RWPE1 (cell line): ENCODE measurements at regions not wholly inside any gene's neighbourhood (a gene's known extent, or its start where the extent isn't known, plus 50 kb on each side); places are given as distances from the start of the nearest gene placed in this dataset.

Experiments
- CTCF ChIA-PET: fragments of 350-600 bp; sonication (Branson Sonifier 250); formaldehyde crosslinking; extraction: SDS; loops from one replicate; lab custom pipeline; 2021; lab: Yijun Ruan, JAX
- POLR2A ChIA-PET: fragments of 400-600 bp; formaldehyde crosslinking; extraction: SDS; loops from one replicate; lab custom pipeline; 2020; ENCODE audit warnings: antibody characterized with exemption; ENCODE audit not compliant: low non-redundant PET; lab: Yijun Ruan, JAX
- DNase-seq: peaks from one replicate; pipeline ENCODE4 v3.0.0; 2012; ENCODE audit warnings: low spot score
- H3K27ac ChIP-seq: fragments of 450-650 bp; 2 replicates; pipeline ENCODE4 v1.5.1; 2017
- TF ChIP-seq, protein P1 (sequence below): fragments of 450-650 bp; conservative IDR thresholded peaks from 2 replicates; pipeline ENCODE4 v1.5.1; 2017; ENCODE audit warnings: low read depth, mild to moderate bottlenecking

DNA sequence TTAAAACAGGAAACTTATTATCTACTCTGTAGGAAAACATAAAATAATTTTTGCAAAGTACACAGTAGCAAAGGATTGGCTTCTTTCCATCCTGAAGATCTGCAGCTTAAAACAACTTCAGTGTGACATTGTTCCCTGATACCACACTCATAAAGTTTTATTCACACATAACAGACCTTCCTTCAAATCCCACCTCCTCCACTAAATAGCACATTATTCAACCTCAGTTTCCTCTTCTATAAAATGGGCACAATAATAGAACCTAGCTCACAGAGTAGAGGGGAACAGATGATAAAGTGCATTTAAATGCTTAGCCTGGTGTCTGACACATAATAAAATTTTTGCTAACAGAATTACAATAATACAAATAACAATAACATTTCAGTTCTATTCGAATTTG, 250.4 kb upstream of the RBBP8 start:
- CTCF ChIA-PET = no interaction called here
- no peak for DNase-seq
- POLR2A ChIA-PET = no interaction called here
- TF ChIP-seq, protein P1, sequence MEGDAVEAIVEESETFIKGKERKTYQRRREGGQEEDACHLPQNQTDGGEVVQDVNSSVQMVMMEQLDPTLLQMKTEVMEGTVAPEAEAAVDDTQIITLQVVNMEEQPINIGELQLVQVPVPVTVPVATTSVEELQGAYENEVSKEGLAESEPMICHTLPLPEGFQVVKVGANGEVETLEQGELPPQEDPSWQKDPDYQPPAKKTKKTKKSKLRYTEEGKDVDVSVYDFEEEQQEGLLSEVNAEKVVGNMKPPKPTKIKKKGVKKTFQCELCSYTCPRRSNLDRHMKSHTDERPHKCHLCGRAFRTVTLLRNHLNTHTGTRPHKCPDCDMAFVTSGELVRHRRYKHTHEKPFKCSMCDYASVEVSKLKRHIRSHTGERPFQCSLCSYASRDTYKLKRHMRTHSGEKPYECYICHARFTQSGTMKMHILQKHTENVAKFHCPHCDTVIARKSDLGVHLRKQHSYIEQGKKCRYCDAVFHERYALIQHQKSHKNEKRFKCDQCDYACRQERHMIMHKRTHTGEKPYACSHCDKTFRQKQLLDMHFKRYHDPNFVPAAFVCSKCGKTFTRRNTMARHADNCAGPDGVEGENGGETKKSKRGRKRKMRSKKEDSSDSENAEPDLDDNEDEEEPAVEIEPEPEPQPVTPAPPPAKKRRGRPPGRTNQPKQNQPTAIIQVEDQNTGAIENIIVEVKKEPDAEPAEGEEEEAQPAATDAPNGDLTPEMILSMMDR = no peak
- H3K27ac ChIP-seq = no peak overlapping the region

DNA sequence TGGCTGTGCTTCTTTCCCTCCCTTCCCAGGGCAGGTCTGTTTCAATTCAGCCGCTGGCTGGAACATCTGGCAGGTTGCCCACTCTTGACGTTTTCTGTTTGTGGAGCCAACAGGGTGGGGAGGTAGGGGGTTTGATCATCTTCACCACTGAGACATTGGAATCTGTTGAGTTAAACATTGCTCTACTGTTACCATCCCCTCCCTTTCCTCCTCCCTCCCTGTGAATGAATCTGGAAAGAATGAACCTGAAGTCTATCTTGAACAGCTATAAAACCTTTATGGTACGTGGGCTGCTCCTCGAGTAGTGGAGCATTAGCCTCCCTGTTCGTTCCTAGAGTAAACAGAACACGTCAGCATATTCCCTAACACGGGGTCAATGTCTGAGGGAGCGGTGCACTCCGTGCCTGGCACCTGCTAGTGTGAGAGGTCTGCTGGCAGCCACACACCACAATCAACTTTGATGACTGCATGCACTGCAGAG, 249.9 kb upstream of the RBBP8 start:
- H3K27ac ChIP-seq = no peak overlapping the region
- ChIA-PET POLR2A (no interaction called here), CTCF (no interaction called here)
- peak; percentile 21 for DNase-seq
- TF ChIP-seq, protein P1 = no peak

DNA sequence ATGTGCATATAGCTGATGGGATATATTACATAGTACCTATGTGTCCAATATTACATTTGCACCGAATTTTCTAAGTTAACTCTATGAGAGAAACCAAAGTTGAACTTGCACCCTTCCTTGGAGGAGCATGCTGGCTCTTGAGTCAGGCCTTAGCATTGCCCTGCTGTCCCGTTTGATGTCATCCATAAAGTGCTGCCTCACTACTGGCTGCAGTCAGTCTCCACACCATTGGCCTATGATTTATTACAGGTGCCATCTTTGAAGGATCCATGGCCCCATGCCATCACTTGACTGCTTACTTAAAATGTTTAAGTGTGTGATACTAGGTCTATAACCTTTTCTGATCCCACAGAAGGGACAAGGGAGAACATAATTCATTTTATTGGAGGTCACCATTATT, 249.3 kb upstream of the RBBP8 start:
- TF ChIP-seq, protein P1 = no peak
- H3K27ac ChIP-seq = no peak overlapping the region
- CTCF ChIA-PET = no interaction called here
- no peak for DNase-seq
- POLR2A ChIA-PET = no interaction called here

DNA sequence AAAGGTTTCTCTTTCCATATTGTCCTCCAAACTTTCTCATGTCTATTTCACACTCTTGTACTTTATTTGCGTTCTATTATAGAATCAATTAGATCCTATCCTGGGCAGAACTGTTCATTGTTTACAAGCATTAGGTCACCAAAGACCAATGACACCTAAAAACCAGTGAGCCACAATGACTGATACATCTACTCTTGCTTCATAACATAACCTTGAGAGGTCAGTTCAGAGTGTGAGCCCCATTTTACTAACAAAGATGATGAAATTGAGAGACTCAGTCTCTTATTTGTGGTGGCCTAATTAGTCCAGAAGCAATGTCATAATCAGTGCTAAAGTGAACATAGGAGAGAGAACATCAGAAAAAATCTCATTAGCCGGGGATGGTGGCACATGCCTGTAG, 248.9 kb upstream of the RBBP8 start:
- H3K27ac ChIP-seq = no peak overlapping the region

DNA sequence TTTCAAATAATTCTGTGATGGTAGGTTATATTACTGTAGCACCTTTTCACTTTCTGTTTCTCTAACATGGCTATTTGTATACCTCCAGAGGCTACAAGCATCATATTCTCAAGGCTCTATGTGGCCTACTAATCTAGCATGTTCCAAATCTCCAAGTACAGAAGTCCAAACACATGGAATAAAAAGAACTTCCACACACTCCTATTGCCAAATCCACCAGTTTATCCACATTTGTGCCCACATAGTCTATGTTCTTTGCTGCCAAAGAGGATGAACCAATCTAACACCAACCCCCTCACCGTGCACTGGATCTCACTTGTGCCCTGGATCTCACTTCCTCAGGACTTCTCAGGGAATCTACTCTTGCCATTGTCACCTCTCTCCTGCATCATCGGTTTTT, 247.3 kb upstream of the RBBP8 start:
- H3K27ac ChIP-seq = no peak overlapping the region
- no peak for DNase-seq
- ChIA-PET POLR2A (no interaction called here), CTCF (interaction anchor here (0.6 kb wide), 1 partner anchor 374 kb away, joined by 3 read pairs; no protein-coding TSS in a partner anchor)
- TF ChIP-seq, protein P1 = no peak

More for the DNA sequence above, 248.9 kb upstream of the RBBP8 start:
- CTCF ChIA-PET = interaction anchor here (0.7 kb wide), 1 partner anchor 139 kb away, joined by 3 read pairs; no protein-coding TSS in a partner anchor
- no peak for DNase-seq
- POLR2A ChIA-PET = no interaction called here
- TF ChIP-seq, protein P1 = no peak

DNA sequence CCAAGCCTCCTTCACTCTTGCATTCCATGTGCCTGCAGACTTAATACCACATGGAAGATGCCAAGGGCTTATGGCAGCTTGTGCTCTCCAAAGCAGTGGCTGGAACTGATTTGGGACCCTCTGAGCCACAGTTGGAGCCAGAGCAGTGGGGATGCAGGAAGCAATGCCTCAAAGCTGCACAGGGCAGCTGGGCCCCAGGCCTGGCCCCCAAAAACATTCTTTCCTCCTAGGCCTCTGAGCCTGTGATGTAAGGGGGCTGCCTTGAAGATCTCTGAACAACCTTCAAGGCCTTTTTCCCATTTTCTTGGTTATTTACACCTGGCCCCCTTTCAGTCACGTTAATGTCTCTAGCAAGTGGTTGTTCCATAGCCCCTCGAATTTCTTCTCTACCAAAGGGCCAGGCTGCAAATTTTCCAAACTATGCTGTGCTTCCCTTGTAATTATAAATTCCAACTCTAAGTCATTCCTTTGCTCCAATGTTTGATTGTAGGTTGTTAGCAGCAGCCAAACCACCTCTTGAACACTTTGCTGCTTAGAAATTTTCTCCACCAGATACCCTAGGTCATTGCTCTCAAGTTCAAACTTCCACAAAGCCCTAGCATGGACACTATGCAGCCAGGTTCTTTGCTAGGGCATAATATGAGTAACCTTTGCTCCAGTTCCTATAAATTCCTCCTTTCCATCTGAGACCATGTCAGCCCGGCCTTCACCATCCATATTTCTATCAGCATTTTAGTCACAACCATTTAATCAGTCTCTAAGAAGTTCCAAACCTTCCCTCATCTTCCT, 245.0 kb upstream of the RBBP8 start:
- no peak for DNase-seq
- H3K27ac ChIP-seq = no peak overlapping the region
- POLR2A ChIA-PET = no interaction called here
- CTCF ChIA-PET = no interaction called here
- TF ChIP-seq, protein P1 = no peak
